ENCODE measurements at regions not wholly inside any gene's neighbourhood (a gene's known extent, or its start where the extent isn't known, plus 50 kb on each side); places are given as distances from the start of the nearest gene placed in this dataset.

- DNase-seq, result no peak
These were observed 126.2 kb upstream of the UGT8 start for GRCh38 chr4:114472269-114473032.

- DNase-seq, result no peak
These were observed 124.3 kb upstream of the UGT8 start for GRCh38 chr4:114474188-114474800.

GRCh38 chr4:114476310-114476709, 122.3 kb upstream of the UGT8 start:
- DNase-seq, result no peak

GRCh38 chr4:114479595-114479994, 119.0 kb upstream of the UGT8 start:
- no peak for DNase-seq

DNA sequence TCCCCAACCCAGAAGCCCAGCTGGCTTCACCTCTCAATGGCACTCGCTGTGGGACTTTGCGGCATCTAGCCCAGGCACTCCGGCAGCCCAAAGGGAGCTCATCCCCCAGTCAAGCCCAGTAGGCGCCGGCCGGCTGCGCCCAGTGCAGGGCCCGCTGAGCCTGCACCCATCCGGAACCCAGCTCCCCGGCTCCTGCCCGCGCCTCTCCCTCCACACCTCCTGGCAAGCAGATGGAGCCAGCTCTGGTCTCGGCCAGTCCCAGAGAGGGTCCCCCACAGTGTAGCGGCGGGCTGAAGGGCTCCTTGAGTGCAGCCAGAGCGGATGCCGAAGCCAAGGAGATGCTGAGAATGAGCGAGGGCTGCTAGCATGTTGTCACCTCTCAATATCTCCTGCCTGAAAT, 116.8 kb upstream of the UGT8 start:
- DNase-seq, result no peak

GRCh38 chr4:114487101-114487500, 111.5 kb upstream of the UGT8 start:
- no peak for DNase-seq

GRCh38 chr4:114488301-114488982, 110.2 kb upstream of the UGT8 start:
- no peak for DNase-seq

DNA sequence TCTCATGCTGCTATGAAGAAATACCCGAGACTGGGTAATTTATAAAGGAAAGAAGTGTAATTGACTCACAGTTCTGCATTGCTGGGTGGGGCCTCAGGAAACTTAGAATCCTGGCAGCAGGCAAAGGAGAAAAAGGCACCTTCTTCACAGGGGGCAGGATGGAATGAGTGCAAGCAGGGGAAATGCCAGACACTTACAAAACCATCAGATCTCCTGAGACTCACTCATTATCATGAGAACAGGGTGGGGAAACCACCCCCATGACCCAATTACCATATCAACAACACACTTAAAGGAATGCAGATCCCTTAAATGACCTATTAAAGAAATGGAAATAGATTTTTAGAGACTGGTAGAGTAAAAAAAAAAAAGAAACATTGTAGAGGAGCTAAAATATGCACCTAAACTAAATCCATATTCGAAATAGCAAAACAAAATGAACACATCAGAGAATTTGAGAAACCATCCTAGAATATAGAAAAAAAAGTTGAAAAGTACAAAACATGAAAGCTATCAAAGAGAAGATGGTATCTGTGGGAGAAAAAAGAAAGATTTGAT, 104.3 kb upstream of the UGT8 start:
- no peak for DNase-seq

DNA sequence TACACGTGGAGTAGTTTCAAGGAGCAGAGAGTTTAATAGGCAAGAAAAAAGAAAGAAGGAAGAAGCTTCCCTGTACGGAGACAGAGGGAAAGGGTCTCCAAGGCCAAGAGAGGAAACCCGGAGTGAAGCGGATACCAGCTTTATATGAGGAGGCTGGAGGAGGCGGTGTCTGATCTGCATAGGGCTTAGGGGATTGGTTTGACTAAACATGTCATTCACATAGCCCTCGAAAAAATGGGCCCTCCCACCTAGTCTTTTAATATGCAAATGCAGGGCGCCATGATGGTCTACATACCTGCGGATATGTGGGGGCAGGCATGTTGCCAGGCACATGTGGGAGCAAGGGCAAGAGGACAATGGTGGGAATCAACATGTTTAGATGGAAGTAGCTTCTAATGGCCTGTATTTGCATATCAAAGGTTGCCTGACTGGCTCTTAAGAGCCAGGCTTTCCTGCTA, 103.1 kb upstream of the UGT8 start:
- DNase-seq, result no peak

GRCh38 chr4:114497116-114497515, 101.5 kb upstream of the UGT8 start:
- no peak for DNase-seq

DNA sequence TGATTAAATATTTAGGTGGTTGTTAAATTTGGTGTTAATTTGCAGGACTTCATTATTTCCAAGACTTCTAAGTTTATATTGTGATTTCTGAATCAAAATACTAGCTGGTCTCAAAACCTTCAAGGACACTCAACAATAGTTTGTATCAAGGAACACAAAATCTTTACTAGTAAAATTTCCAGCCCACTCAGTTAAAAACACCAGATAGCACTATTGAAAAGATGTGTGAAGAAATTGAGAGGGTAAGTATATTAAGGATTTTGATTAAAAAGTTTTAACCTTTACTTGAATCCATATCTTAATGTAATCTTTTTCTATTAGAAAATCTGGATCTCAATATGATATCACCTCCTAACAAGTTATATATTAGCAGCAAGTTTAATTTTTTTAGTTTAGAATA, 89.3 kb upstream of the UGT8 start:
- no peak for DNase-seq

GRCh38 chr4:114512595-114513295, 85.9 kb upstream of the UGT8 start:
- no peak for DNase-seq

DNA sequence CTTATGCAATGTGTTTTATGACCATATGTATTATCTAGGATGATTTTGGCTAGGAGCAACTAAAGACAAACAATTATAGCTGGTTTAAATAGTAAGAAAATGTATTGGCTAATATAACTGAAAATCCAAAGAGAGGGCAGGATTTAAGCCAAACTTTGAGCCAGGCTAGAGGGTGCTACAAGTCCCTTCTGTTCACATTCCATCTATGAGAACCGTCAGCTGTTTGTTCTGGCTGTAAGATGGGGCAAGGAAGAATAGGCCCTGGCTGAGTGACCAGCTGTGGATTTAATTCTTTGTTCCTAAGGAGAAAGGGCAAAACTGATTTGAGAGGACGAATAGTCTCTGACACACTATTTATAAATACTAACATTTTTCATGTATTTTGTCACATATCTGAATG, 79.2 kb upstream of the UGT8 start:
- DNase-seq, result no peak

DNA sequence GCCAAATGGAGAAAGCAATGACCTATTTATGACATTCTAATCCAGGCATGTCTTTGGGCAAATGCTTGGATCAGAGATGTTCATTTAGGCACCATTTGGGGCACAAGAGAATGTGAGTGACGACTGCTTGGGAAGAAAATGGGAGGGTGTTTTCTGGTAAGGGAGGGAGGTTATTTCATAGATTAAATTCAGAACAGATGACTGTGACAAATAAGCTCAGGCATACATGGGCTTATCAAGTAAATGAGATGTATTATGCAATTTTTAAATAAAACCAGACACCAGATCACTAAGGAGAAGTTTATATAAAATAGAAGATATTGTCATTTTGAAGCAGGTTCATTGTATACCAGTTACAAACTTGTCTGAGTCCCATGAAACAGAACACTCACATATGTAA, 71.4 kb upstream of the UGT8 start:
- no peak for DNase-seq

GRCh38 chr4:114527637-114528036, 71.0 kb upstream of the UGT8 start:
- no peak for DNase-seq

DNA sequence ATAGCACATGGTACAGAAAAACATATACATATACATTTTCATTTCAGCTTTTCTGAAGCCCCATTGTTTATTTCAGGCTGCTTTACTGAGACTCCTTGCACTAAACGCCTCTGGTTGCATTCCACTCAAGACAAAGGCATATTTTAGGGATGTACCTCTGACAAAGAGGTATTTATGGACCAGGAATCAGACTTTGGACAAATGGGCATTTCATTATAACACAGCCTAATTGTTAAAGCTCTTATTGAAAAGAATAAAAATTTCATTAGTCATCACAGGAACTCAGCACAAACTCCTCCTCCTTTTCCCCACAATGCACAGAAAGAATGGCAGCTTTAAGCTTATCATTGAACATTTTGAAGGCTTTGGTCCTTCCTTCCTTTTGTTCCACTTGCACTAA, 62.9 kb upstream of the UGT8 start:
- no peak for DNase-seq

- no peak for DNase-seq
These were observed 61.3 kb upstream of the UGT8 start for GRCh38 chr4:114537352-114537751.

- DNase-seq, result no peak
These were observed 60.5 kb upstream of the UGT8 start for GRCh38 chr4:114538012-114538617.

DNA sequence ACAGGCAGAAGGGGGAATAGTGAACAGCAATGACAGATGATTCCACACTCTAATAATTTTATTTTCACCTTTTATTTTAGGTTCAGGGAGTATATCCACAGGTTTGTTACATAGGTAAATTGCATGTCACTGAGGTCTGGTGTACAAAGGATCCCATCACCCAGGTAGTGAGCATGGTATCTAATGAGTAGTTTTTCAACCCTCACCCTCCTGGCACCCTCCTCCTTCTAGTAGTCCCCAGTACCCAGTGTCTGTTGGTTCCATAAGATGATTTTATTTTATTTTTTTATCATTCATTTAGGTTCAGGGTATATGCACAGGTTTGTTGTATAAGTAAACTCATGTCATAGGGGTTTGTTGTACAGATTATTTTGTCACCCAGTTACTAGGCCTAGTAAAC, 58.6 kb upstream of the UGT8 start:
- DNase-seq, result no peak

GRCh38 chr4:114547340-114548134, 51.1 kb upstream of the UGT8 start:
- DNase-seq, result no peak
